ENCODE measurements at regions not wholly inside any gene's neighbourhood (a gene's known extent, or its start where the extent isn't known, plus 50 kb on each side); places are given as distances from the start of the nearest gene placed in this dataset.
"Not testable (repeated sequence)": the region's sequence is repeated elsewhere in the genome, so short reads cannot be mapped to it uniquely, and the experiment has no call there.

GRCh38 chr15:31178705-31179104 is 77.2 kb upstream of the TRPM1 start:
- no peak for DNase-seq (ENCODE audit: low read depth)

GRCh38 chr15:31179693-31180092 is 78.2 kb upstream of the TRPM1 start:
- DNase-seq (ENCODE audit: low read depth), result no peak

DNA sequence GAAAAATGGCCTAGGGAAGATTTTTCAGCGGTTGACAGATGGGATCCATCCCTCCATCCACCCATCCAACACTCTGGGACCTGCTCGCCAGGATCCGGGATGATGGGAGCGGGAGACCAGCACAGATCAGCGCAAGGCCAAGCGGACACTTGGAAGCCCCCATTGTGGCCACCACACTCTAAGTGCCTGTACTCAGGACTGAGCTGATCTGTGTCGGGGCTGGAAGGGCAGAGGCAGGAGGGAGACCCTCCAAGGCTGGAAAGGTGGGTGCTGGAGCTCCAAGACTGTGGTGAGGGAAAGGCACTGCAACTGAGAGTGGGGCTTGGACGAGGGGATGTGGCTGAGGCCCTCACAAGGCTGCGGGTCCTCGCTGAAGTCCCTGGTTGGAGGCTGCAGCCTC is 91.8 kb upstream of the TRPM1 start:
- no peak for DNase-seq (ENCODE audit: low read depth)

- no peak for DNase-seq (ENCODE audit: low read depth)
These were observed 94.3 kb upstream of the TRPM1 start for GRCh38 chr15:31195871-31196270.

DNA sequence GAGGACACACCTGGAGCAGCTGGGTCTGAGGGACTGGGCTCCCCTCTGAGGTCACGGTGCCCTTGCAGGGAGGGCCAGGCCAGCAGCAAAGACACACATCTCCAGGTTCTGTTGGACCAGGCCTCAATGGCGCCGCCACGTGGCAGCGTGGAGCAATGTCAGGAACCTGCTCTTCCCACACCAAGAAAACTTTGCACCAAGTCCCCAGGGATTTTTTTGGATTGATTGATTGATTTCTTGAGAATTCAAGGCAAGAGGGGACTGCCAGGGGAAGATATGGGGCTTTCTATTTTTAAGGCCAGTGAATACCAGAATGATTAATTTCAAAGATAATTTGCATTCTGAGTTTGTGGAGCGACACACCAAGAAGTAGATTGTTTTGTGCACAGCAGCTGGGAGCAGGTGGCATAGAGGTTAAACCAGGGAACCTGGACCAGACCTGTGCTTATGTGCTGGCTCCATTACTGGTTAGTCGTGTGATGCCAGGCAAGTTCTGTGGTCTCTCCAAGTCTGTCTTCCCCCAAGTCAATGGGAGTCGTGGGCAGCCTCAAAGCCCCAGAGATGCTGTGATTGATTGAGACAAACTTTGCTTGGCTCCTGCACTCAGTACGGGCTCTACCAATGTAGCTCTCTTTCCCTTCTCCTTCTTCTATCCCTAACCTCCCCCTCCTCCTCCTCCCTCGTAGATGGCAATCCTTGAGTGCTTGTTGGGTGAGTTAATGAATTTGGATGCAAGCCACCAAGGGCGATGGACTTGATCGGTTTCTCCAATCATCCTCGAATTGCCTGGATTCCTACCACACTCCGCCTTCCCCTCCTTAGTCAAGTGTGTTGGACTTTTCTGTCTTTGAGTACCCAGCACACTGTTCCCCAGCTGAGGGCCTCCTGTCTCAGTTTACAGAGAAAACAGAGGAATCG is 96.2 kb upstream of the TRPM1 start:
- no peak for DNase-seq (ENCODE audit: low read depth)

- peak; percentile 34 for DNase-seq (ENCODE audit: low read depth)
These were observed 99.2 kb upstream of the TRPM1 start for GRCh38 chr15:31200735-31201151.

GRCh38 chr15:31202953-31203352 is 101.4 kb upstream of the TRPM1 start:
- DNase-seq (ENCODE audit: low read depth), result no peak

DNA sequence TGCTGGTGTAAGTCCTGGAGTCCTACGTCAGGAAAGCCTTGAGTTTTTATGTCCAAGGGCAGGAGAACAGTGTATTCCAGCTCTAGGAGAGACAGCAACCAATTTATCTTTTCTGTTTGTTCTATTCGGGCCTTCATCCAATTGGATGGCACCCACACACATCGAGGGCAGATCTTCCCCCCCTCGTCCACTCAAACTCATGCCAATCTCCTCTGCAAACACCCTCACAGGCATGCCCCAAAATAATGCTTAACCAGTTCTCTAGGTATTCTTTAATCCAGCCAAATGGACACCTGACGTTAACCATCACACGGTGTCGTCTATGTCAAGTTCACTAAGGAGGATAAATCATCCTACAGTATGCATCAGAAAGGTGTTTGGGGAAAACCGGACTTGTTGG is 102.5 kb upstream of the TRPM1 start:
- DNase-seq (ENCODE audit: low read depth), result no peak

- no peak for DNase-seq (ENCODE audit: low read depth)
These were observed 105.1 kb upstream of the TRPM1 start for GRCh38 chr15:31206386-31207181.

DNA sequence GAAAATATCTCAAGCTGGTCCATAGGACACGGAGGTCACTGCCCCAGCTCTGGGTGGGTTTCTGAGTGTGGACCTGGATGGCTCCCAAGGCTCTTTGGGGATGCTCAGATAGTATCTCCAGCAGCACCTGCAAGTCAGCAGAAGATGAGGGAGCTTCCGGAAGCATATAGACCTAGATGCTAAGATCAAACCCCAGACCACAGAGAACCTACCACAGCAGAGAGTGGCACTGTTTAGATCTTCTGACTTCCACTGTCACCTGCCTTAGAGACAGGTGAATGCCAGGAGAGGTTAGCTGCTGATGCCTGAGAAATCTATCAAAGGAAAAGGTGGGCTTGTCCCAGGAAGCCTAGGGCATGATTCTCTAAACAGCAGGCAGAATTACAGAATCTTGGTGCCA is 105.7 kb upstream of the TRPM1 start:
- no peak for DNase-seq (ENCODE audit: low read depth)

- DNase-seq (ENCODE audit: low read depth), result not testable (repeated sequence)
These were observed 106.3 kb upstream of the TRPM1 start for GRCh38 chr15:31207861-31208260.

GRCh38 chr15:31208817-31209216 is 107.3 kb upstream of the TRPM1 start:
- no peak for DNase-seq (ENCODE audit: low read depth)

GRCh38 chr15:31211353-31211752 is 109.8 kb upstream of the TRPM1 start:
- DNase-seq (ENCODE audit: low read depth), result no peak

GRCh38 chr15:31212326-31213080 is 111.0 kb upstream of the TRPM1 start:
- no peak for DNase-seq (ENCODE audit: low read depth)

DNA sequence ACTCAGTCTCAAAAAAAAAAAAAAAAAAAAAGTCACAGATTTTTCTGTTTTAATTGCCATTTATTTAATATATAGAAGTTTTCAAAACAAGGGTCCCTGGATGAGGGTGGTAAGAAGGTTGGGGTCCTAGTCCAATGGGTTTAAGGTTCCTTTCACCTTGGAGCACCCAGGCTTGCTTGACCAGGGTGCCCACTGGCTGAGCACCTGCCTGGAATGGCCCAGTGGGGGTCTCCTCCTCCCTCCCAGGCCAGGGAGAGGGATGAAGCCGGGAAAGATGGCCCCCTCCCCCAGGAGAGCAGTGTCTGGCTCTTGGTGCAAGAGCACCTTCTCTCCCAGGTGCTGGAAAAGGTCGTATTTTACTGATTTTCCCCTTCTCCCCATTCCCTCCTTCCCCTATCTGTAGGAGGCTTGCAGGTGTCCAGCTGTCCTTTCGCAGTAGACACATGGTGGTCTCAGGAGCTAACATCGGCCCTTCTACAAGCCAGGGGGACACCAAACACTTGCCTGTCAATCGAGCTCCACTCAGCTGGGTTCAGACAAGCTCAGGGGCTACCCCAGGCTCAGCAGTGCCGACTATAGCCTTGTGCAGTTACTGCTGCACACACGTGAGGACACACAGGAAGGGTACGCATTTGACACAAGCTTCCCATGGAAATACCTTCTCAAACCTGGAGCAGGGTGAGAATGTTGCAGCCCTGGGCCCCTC is 112.3 kb upstream of the KLF13 start:
- no peak for DNase-seq (ENCODE audit: low read depth)

GRCh38 chr15:31214864-31215489 is 111.7 kb upstream of the KLF13 start:
- no peak for DNase-seq (ENCODE audit: low read depth)

DNA sequence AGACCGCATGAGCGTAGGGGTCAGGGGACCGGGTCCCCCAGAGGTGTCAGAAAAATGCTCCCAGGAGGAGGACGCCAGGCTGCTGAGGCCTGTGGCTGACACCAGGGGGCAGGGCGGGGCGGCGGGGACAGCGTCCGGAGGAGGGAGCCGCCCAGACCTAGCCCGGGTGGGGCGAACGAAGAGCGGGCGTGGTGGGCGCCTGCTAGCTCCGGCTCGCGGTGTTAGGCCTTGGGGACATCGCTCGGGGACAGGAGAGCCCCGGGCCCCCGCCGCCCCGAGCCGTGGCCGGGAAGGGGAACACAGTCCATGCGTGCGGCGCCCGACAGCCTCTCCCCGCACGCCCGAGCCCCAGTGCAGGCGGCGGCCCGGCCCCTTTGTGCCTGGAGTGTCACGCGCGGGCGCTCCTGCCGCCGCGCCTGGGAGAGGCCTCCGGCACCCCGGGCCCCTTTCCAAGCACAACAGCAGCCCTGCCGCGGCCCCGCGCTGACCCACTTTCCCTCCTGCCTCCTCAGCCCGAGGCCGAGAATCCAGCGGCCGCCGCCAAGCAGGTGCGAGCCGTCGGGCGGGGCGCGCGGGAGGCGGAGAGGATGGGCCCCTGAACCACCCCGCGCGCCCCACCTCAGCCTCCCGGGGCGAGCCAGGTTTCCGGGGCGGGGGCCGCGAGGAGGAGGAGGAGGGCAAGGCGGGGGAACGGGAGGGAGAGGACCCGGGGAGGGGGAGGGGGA is 111.0 kb upstream of the KLF13 start:
- DNase-seq (ENCODE audit: low read depth), result peak; percentile 69

- DNase-seq (ENCODE audit: low read depth), result peak; percentile 21
These were observed 110.3 kb upstream of the KLF13 start for GRCh38 chr15:31216215-31216911.

- DNase-seq (ENCODE audit: low read depth), result no peak
These were observed 109.6 kb upstream of the KLF13 start for GRCh38 chr15:31217067-31217466.

Data from stimulated activated CD8-positive, alpha-beta memory T cell treated with anti-CD3 and anti-CD28 coated beads, Interleukin-12 subunit alpha, Interleukin-12 subunit beta, amount 100 ng/mL, for 4 hours (primary cell).